Esophagus squamous epithelium (tissue), 5 donors: ENCODE measurements at regions not wholly inside any gene's neighbourhood (a gene's known extent, or its start where the extent isn't known, plus 50 kb on each side); places are given as distances from the start of the nearest gene placed in this dataset.

ENCODE experiments used
- DNase-seq: peaks from one replicate; lab custom pipeline; 2025; lab: John Stamatoyannopoulos, UW
- H3K27ac ChIP-seq, 4 donors: fragments of 200-600 bp; sonication (generic); one replicate each; pipeline ENCODE4 v1.5.1; 2016 to 2019; ENCODE audit warnings: mild to moderate bottlenecking in 1 of 4
- H3K27me3 ChIP-seq, 4 donors: fragments of 200-600 bp; sonication (generic); 1 replicate in 3 of 4; 2 replicates in 1 of 4; pipeline versions ENCODE4 v1.5.1 to v1.6.0; 2017 to 2021; ENCODE audit warnings: antibody characterized with exemption in 1 of 4
- H3K36me3 ChIP-seq, 3 donors: fragments of 200-600 bp; sonication (generic); one replicate each; pipeline ENCODE4 v1.5.1; 2016 to 2019
- H3K4me1 ChIP-seq, 3 donors: fragments of 200-600 bp; sonication (generic); one replicate each; pipeline ENCODE4 v1.5.1; 2017 to 2019
- H3K4me3 ChIP-seq, 4 donors: fragments of 200-600 bp; sonication (generic); 1 replicate in 3 of 4; 2 replicates in 1 of 4; pipeline ENCODE4 v1.5.1; 2016 to 2019; ENCODE audit warnings: mild to moderate bottlenecking in 2 of 4, moderate library complexity in 1 of 4
- H3K9me3 ChIP-seq, 3 donors: fragments of 200-600 bp; sonication (generic); one replicate each; pipeline ENCODE4 v1.5.1; 2016 to 2019
- CTCF ChIP-seq, 6 experiments: fragments of 450-650 bp in 4 of 6; fragments of 200-600 bp in 2 of 6; sonication (generic) in 2 of 6; IDR thresholded peaks; one replicate each; pipeline ENCODE4 v1.5.1; 2016 to 2019; ENCODE audit warnings: antibody characterized with exemption in 6 of 6, mild to moderate bottlenecking in 4 of 6, moderate library complexity in 4 of 6
- POLR2A ChIP-seq, 4 donors: fragments of 450-650 bp; IDR thresholded peaks; one replicate each; pipeline ENCODE4 v1.6.1; 2017; ENCODE audit warnings: antibody characterized with exemption in 4 of 4, mild to moderate bottlenecking in 4 of 4, moderate library complexity in 3 of 4
- WGBS, 2 donors: methylation state at CpG; one replicate each; pipeline ENCODE4 v1.1.5; 2018; 5-methylcytosine and 5-hydroxymethylcytosine counted together
- intact Hi-C: fragments of 100-400 bp; cut with DNase I; formaldehyde crosslinking; loops from one replicate; pipeline ENCODE4 v1.15.0; 2022
- donor health status: DM: yes; HTN: yes; CAD: no.

GRCh38 chr1:244325056-244325758 lies 126.5 kb downstream of the ADSS2 start:
- H3K27me3 ChIP-seq = no peaks in the 10 kb centered on the region
- no peak for DNase-seq
- 44 to 47% methylated on average over 8 of the region's 8 CpGs for WGBS, 2 donors
- peak overlapping the region in 2 of 4 donors; percentile 5 to 29 for H3K4me3 ChIP-seq
- peaks cover 0 to 6% (median 0%) of the 10 kb centered on the region in 3 donors for H3K9me3 ChIP-seq
- H3K36me3 ChIP-seq = no peaks in the 10 kb centered on the region
- intact Hi-C loops = no loop called here
- TF ChIP-seq POLR2A (IDR thresholded peaks at IDR 0.05) (peak in 1 of 4 donors; percentile 36), CTCF (IDR thresholded peaks at IDR 0.05) (no peak)
- peaks cover 11 to 57% (median 27%) of the 10 kb centered on the region in 3 donors for H3K4me1 ChIP-seq
- H3K27ac ChIP-seq = peak overlapping the region; percentile 83 to 90 (median 88)

- peaks cover 11 to 51% (median 25%) of the 10 kb centered on the region in 3 donors for H3K4me1 ChIP-seq
- intact Hi-C loops = no loop called here
- H3K4me3 ChIP-seq = no peak overlapping the region
- no peaks in the 10 kb centered on the region for H3K36me3 ChIP-seq
- WGBS, 2 donors = 22 to 23% methylated on average over 2 of the region's 2 CpGs
- peaks cover 0 to 5% (median 0%) of the 10 kb centered on the region in 3 donors for H3K9me3 ChIP-seq
- no peak for DNase-seq
- H3K27ac ChIP-seq = peak overlapping the region; percentile 56 to 90 (median 80)
- no peaks in the 10 kb centered on the region for H3K27me3 ChIP-seq
- no peak for TF ChIP-seq CTCF (IDR thresholded peaks at IDR 0.05)
- TF ChIP-seq POLR2A (IDR thresholded peaks at IDR 0.05) = no peak
These were observed 125.0 kb downstream of the ADSS2 start for GRCh38 chr1:244326757-244327156.

GRCh38 chr1:244327533-244327932 lies 124.2 kb downstream of the ADSS2 start:
- no peaks in the 10 kb centered on the region for H3K9me3 ChIP-seq
- H3K4me1 ChIP-seq = peaks cover 11 to 43% (median 17%) of the 10 kb centered on the region in 3 donors
- H3K4me3 ChIP-seq = no peak overlapping the region
- no peaks in the 10 kb centered on the region for H3K36me3 ChIP-seq
- intact Hi-C loops = no loop called here
- no peaks in the 10 kb centered on the region for H3K27me3 ChIP-seq
- DNase-seq = no peak
- no peak overlapping the region for H3K27ac ChIP-seq
- TF ChIP-seq POLR2A (IDR thresholded peaks at IDR 0.05) (no peak), CTCF (IDR thresholded peaks at IDR 0.05) (no peak)

- H3K4me1 ChIP-seq = peaks cover 3 to 35% (median 10%) of the 10 kb centered on the region in 3 donors
- H3K27me3 ChIP-seq = no peaks in the 10 kb centered on the region
- H3K4me3 ChIP-seq = no peak overlapping the region
- intact Hi-C loops = no loop called here
- no peaks in the 10 kb centered on the region for H3K9me3 ChIP-seq
- no peak for TF ChIP-seq CTCF (IDR thresholded peaks at IDR 0.05)
- no peak for TF ChIP-seq POLR2A (IDR thresholded peaks at IDR 0.05)
- H3K36me3 ChIP-seq = no peaks in the 10 kb centered on the region
- no peak for DNase-seq
- H3K27ac ChIP-seq = no peak overlapping the region
These were observed 123.2 kb downstream of the ADSS2 start for GRCh38 chr1:244328476-244328875.

- Histone ChIP-seq H3K27ac (no peak overlapping the region), H3K4me1 (peaks cover 0 to 23% (median 7%) of the 10 kb centered on the region in 3 donors), H3K9me3 (no peaks in the 10 kb centered on the region), H3K36me3 (no peaks in the 10 kb centered on the region), H3K27me3 (no peaks in the 10 kb centered on the region), H3K4me3 (no peak overlapping the region)
- TF ChIP-seq POLR2A (IDR thresholded peaks at IDR 0.05) (no peak), CTCF (IDR thresholded peaks at IDR 0.05) (no peak)
- DNase-seq = no peak
- intact Hi-C loops = no loop called here
These were observed 122.0 kb downstream of the ADSS2 start for GRCh38 chr1:244329591-244330317.
